DMS 273 (cell line): ENCODE measurements at regions not wholly inside any gene's neighbourhood (a gene's known extent, or its start where the extent isn't known, plus 50 kb on each side); places are given as distances from the start of the nearest gene placed in this dataset.

Experiments
- DNase-seq: peaks from one replicate; lab custom pipeline; 2025; ENCODE audit not compliant: unreplicated experiment; lab: John Stamatoyannopoulos, UW

DNA sequence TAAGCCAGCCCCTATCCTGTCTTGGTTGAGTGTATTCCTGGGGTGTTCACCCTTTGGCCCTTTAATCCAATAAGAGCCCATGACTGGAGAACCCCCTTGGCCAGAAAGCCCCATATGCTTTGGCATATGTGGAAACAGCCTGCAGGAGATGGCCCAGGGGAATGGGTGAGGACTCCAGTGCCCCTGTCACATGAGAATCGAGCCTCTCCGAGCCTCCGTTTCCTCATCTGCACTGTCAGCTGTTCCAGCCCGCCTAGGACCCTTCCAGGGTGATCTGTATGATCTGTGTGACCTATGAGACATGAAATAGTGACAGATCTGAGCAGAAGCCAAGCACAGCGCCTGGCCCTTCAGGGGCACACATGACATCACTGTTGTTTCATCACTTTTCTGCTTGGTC lies 300.7 kb downstream of the ZNF536 start:
- DNase-seq, result no peak

- no peak for DNase-seq
These were observed 299.5 kb downstream of the ZNF536 start for GRCh38 chr19:30671622-30672051.

DNA sequence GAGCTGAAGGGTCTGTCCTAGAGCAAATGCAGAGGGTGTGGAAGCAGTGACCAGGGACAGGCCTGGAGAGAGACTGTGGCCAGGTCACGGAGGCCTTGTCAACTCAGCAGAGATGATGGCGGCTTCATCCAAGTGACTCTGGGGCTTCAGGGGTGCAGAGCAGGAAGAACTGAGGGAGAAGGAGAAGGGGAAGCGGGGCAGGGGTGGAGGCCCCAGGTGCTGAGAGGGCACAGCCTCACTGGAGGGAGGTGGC lies 299.1 kb downstream of the ZNF536 start:
- no peak for DNase-seq

DNA sequence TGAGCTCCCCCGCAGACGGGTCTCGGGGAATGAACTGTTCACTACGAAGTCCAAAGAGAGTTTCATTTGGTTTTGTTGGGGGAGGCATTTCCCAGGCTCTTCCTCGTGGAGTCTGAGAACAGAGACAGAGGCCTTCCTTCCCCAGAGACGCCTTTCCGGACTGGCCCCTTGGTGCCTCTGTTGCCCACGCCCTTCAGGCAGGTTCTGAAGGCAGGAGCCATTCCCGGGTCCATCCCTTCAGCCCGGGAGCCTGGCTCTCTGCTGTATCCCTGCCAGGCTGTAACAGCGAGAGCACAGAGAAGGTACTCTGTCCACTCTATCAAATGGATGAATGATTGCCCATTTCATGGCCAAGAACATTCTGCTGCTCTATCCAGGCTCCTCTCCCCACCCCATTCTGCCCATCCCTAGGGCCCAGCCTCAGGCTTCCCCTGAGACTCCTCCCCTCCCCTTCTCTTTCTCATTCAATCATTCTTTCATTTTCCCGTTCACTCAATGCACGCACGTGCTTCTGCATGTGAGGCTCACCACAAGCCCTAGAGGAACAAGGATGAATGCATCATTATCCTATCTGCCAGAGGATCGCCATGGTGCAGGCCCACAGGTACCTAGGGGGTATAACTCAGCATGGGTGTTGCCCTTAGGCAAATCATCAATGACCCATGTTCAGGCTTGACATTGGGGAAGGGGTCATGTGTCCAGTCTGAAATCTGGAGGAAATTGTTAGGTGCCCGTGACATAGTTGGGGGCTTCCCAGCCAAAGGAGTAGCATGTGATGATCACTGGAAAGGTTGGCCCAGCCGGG lies 298.6 kb downstream of the ZNF536 start:
- no peak for DNase-seq

DNA sequence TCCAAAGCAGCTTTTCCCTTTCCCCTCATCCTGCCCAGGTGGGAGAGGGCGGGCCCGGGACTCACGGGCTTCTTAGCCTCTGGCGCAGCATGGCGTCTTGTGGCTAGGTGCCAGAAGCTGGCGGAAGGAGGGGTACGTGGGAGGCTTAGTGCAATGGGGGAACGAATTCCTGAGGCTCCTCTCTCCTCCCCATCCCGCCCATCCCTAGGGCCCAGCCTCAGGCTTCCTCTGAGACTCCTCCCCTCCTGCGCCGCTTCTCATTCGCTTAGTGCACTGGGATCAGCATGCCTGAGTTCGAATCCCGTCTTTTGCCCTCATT lies 297.8 kb downstream of the ZNF536 start:
- no peak for DNase-seq

DNA sequence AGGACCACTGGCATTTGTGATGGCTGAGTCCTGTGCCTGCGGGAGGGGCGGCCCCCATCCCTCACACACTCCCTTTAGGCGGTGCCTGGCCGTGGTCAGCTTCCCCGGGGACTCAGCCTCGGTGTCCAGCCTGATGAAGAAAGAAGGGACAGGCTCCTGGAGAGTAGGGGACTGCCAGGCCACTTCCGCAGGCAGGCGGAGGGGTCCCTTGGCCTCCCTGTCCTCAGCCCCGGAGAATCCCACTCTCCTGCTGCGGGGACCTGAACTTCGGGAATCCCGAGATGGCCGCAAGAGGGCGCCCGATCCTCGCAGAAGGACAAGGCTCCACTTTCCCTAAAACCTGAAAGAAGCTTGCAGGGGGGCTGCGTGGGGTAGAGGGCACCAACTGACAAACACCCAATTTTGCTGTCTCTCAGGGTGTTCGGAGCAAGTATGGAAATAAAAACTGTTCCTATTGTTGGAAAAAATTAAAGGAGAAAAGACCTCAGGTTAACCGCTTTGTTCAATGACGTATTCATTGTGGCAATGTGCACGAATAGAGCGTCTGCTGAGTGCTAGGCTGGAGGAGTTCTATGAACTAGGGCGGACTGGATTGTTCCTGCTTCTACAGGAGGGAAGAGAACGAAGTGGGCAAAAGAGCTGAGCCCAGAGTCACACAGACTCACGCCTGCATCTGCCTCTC lies 297.3 kb downstream of the ZNF536 start:
- peak; percentile 81 for DNase-seq

DNA sequence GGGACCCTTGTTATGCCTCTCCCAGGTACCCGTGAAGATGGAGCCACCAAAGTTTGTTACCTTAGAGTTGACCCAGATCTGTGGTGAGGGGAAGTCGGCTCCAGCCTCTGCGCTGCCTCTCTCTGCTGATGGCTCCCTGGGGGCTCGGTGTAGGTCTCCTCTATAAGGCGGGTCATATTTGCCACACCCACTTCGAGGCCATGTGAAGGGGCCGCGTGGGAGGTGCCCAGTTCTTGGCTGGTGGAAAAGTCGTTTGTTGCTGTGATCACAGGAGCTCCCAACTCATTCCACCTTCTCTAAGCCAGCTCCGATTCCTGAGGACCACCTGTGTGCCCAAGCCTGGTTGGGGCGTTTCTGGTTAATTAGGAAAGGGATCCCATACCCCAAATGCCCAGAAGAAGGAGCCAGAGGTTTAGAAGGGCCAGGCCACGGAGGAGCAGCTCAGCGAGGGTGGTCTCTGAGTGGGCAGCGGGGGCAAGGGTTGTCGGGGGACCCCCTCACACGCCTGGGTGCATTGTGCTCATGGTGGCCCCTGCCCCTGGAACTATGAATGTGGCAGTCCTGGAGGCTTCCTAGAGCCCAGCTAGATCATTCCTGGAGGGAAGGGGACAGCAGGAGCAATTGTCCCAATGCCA lies 296.5 kb downstream of the ZNF536 start:
- no peak for DNase-seq

DNA sequence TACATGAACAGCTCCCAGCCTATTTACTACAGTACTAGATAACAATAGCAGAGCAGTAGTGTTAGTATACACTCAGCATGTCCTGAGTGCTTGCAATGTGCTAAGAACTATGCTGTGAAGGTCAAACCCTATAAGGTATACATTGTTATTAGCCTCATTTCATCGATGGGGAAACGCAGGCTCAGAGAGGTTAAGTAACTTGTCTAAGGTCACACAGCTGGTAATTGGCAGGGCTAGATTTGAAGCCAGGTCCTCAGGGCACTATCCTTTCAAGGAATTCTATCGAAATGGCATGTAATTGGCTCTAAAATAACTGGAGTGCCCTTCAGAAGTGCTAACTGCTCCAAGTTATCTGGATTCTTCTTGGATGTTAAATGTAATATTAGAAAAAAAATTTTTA lies 295.6 kb downstream of the ZNF536 start:
- DNase-seq, result no peak

DNA sequence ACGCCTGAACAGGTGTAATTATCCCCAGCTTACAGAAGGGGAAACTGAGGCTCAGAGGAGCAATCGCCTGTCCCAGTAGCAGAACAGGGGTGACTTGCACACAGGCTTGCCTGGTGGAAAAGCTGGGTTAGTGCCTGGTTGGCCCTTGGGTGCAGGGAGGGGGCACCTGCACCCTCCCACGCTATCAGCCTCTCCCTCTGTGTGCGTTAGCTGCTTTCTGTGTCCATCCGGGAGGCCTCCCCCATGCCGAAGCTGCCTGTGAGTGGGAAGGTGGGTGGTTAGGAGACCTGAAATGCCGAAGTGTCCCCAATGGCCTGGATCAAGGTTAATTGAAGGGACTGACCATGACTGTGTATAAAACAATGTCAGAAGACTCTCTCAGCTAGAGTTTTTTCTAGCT lies 295.0 kb downstream of the ZNF536 start:
- no peak for DNase-seq

DNA sequence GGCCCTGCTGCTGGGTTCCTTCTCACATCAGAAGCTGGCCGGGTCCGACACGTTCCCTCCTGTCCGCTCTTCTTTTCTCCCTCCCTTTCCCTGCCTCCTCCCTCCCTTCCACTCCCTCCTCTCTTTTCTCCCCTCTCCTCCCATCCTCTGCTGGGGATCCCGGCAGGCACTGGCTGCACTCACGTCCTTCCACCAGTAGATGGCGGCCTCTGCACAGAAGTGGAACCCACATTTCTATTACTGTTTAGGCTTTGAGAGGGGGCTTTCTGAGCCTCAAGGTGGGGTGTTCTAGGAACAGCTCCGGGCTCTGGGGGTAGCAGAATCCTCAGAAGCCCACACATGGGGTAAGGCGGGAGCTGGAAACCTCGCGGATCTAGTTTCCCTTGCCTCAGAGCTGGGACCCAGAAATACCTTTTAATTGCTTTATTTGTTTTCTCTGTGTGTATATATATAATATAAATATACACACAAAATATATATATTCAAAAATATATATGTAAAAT lies 294.2 kb downstream of the ZNF536 start:
- DNase-seq, result peak; percentile 72

DNA sequence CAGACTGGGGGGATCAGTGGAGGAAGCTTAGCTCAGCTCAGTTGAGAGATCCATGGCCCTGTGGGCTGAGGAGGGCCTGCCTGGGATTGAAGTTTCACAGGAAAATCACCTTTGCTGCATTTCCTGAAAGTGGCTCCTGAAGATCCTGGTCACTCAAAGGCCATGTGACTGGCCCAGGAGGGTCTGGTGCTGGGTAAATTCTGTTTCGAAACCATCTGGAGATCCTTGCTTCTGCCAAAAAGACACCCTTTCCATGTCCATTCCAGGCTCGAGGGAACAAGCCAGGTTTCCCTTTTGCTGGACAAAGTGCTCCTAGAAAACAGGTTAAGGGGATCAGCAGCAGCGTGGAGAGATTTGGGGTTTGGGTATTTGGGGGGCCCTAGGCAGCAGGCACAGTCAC lies 293.3 kb downstream of the ZNF536 start:
- DNase-seq, result no peak

GRCh38 chr19:30663611-30664174 lies 291.5 kb downstream of the ZNF536 start:
- peak; percentile 58 for DNase-seq

GRCh38 chr19:30662211-30662861 lies 290.2 kb downstream of the ZNF536 start:
- DNase-seq, result no peak

- no peak for DNase-seq
These were observed 287.5 kb downstream of the ZNF536 start for GRCh38 chr19:30659638-30660037.

DNA sequence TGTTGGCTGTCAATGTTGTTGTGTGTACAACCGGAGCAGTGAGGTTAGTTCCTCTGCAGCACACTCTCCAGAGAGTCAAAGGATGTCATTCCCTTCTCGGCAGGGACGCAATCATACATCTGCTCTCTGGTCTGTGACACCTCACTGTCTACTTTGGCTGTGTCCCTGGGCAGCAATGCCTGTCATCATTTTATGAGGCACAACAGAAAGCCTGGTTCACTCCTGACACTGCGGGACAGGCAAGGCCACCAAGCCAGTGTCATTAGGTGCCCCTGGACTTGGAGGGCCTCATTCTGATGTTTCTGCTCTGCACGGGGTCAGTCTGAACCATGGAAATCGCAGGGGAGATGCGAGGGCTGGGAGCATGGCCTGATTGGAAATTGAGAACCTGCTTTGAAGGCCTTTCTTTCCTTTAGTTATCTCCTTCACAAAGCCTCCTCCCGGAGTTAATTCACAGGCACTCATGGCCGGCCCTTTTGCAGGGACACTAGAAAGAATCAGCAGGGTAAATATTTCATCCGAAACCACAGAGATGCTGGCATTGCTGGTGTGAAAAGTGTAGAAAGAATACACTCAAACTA lies 284.4 kb downstream of the ZNF536 start:
- no peak for DNase-seq

DNA sequence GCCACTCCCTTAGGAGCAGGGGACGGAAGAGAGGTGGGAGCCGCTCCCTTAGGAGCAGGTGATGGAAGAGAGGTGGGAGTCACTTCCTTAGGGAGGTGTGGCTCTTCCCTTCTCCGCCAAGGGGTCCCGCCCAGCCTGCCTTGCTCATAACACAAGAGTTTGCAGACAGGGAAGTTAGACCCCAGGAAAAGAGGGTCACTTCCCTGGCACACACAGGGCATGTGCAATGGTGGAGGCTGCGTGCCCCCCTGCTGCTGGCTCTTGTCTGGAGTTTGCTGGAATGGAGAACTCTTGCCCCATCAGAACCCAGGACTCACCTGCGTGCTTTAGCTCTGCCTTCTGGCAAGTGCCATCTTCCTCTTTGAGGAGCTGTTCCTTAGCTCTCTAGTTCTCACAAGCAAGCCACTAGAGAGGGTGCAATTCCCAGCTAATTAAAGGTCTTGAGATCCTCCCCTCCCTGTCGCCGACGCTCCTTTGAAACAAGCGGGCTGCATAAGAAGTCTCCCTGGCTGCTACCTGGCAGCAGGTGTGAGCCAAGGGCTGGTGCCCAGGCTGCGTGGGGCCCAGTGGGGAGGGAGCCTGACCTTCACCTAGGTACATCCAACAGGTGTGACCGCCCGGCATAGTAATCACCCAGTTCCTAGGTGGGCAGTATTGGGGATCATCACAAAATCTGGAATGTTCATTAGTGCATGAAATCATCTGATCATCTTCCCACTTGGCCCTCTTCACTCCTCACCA lies 281.6 kb downstream of the ZNF536 start:
- no peak for DNase-seq

GRCh38 chr19:30652751-30653150 lies 280.6 kb downstream of the ZNF536 start:
- DNase-seq, result no peak

- DNase-seq, result no peak
These were observed 279.5 kb downstream of the ZNF536 start for GRCh38 chr19:30651691-30652090.

DNA sequence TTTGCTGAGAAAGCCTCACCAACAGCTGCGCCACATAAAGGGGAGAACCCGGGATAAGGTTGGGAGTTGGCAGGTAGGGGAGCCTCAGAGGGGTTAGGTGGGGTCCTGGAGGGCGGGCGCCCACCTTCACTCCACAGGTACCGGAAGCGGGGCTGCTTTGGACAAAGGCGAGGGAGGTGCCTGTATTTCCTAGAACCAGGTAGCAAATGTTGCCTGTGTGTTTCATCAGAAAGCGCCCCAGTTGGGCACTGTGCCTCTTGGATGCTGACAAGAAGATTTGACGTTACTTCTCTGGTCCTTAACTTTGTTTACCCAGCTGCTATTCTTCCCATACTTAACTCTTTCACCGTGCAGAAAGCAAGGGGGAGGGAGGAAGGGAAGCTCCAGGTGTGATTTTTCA lies 278.9 kb downstream of the ZNF536 start:
- no peak for DNase-seq

GRCh38 chr19:30649934-30650614 lies 277.9 kb downstream of the ZNF536 start:
- DNase-seq, result peak; percentile 81
